ENCODE measurements at regions not wholly inside any gene's neighbourhood (a gene's known extent, or its start where the extent isn't known, plus 50 kb on each side); places are given as distances from the start of the nearest gene placed in this dataset.

DNA sequence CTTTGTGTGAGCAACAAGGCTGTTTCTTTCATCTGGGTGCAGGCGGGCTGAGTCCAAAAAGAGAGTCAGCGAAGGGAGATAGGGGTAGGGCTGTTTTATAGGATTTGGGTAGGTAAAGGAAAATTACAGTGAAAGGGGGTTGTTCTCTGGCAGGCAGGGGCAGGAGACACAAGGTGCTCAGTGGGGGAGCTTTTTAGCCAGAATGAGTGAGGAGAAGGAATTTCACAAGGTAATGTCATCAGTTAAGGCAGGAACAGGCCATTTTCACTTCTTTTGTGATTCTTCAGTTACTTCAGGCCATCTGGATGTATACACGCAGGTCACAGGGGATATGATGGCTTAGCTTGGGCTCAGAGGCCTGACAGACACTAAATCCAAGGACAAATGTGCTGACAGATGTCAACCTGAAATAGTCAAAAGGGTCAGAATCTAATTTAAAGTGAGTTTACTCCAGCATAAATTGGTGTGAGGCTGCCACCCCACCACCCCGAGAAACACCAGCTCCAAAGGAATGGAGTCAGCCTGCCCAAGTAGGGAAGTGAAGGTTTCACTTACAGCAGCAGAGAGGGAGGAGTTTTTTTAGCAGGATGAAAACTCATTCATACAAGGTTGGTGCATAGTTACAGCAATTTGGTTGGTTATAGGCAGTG lies 560.0 kb upstream of the CDH4 start:
- TF ChIP-seq, protein P1, sequence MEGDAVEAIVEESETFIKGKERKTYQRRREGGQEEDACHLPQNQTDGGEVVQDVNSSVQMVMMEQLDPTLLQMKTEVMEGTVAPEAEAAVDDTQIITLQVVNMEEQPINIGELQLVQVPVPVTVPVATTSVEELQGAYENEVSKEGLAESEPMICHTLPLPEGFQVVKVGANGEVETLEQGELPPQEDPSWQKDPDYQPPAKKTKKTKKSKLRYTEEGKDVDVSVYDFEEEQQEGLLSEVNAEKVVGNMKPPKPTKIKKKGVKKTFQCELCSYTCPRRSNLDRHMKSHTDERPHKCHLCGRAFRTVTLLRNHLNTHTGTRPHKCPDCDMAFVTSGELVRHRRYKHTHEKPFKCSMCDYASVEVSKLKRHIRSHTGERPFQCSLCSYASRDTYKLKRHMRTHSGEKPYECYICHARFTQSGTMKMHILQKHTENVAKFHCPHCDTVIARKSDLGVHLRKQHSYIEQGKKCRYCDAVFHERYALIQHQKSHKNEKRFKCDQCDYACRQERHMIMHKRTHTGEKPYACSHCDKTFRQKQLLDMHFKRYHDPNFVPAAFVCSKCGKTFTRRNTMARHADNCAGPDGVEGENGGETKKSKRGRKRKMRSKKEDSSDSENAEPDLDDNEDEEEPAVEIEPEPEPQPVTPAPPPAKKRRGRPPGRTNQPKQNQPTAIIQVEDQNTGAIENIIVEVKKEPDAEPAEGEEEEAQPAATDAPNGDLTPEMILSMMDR (IDR thresholded peaks at IDR 0.05; ENCODE audit: low read length): no peak
- TF ChIP-seq EZH2 (optimal IDR thresholded peaks at IDR 0.05; ENCODE audit: low read depth, low read length): no peak
